Fibroblast of lung (primary cell): ENCODE measurements at regions not wholly inside any gene's neighbourhood (a gene's known extent, or its start where the extent isn't known, plus 50 kb on each side); places are given as distances from the start of the nearest gene placed in this dataset.

Experiments
- EZH2 ChIP-seq: IDR thresholded peaks from 2 replicates; pipeline ENCODE4 v1.5.1; 2012; ENCODE audit warnings: low read length, control low read depth, mild to moderate bottlenecking; ENCODE audit errors: missing control alignments
- TF ChIP-seq, protein P1 (sequence below), 2 donors: IDR thresholded peaks in 1 of 2; conservative IDR thresholded peaks in 1 of 2; 1 replicate in 1 of 2; 2 replicates in 1 of 2; pipeline ENCODE4 v1.5.1; 2011 to 2012; ENCODE audit warnings: low read length in 2 of 2, control low read depth in 1 of 2, inconsistent platforms in 1 of 2, low read depth in 1 of 2, mild to moderate bottlenecking in 1 of 2

- TF ChIP-seq, protein P1, sequence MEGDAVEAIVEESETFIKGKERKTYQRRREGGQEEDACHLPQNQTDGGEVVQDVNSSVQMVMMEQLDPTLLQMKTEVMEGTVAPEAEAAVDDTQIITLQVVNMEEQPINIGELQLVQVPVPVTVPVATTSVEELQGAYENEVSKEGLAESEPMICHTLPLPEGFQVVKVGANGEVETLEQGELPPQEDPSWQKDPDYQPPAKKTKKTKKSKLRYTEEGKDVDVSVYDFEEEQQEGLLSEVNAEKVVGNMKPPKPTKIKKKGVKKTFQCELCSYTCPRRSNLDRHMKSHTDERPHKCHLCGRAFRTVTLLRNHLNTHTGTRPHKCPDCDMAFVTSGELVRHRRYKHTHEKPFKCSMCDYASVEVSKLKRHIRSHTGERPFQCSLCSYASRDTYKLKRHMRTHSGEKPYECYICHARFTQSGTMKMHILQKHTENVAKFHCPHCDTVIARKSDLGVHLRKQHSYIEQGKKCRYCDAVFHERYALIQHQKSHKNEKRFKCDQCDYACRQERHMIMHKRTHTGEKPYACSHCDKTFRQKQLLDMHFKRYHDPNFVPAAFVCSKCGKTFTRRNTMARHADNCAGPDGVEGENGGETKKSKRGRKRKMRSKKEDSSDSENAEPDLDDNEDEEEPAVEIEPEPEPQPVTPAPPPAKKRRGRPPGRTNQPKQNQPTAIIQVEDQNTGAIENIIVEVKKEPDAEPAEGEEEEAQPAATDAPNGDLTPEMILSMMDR (conservative IDR thresholded peaks at IDR 0.05 in 1 of 2, IDR thresholded peaks at IDR 0.05 in 1 of 2; ENCODE audit: low read depth in 1 of 2, low read length in 2 of 2) = no peak
- no peak for TF ChIP-seq EZH2
Measured at GRCh38 chr2:88860421-88861075, 169.1 kb downstream of the RPIA start.
